ENCODE measurements at regions not wholly inside any gene's neighbourhood (a gene's known extent, or its start where the extent isn't known, plus 50 kb on each side); places are given as distances from the start of the nearest gene placed in this dataset.

- DNase-seq (no peak), ATAC-seq (ENCODE audit: insufficient read depth, low read depth) (no peak)
- Histone ChIP-seq H4K20me1 (ENCODE audit: insufficient read depth, low read length) (no peaks in the 10 kb centered on the region), H3K4me3 (ENCODE audit: low read depth in 1 of 2, low read length in 2 of 2) (no peak overlapping the region), H3K4me1 (ENCODE audit: insufficient read depth, low read length) (no peaks in the 10 kb centered on the region), H3K9me3 (ENCODE audit: insufficient read depth, low read length, severe bottlenecking) (no peaks in the 10 kb centered on the region), H3K79me2 (ENCODE audit: insufficient read depth, low read length) (no peaks in the 10 kb centered on the region), H3K36me3 (ENCODE audit: insufficient read depth, low read length) (no peaks in the 10 kb centered on the region), H3K27ac (ENCODE audit: low read length) (no peak overlapping the region), H3K4me2 (ENCODE audit: insufficient read depth, low read length) (no peak overlapping the region), H3K9ac (ENCODE audit: low read depth, low read length) (no peak overlapping the region), H2AFZ (ENCODE audit: low read depth, low read length) (no peak overlapping the region), H3K27me3 (ENCODE audit: insufficient read depth, low read length, poor library complexity) (no peaks in the 10 kb centered on the region)
- TF ChIP-seq EZH2 (IDR thresholded peaks at IDR 0.05; ENCODE audit: borderline replicate concordance, low read depth, low read length, severe bottlenecking) = no peak
- TF ChIP-seq, protein P1, sequence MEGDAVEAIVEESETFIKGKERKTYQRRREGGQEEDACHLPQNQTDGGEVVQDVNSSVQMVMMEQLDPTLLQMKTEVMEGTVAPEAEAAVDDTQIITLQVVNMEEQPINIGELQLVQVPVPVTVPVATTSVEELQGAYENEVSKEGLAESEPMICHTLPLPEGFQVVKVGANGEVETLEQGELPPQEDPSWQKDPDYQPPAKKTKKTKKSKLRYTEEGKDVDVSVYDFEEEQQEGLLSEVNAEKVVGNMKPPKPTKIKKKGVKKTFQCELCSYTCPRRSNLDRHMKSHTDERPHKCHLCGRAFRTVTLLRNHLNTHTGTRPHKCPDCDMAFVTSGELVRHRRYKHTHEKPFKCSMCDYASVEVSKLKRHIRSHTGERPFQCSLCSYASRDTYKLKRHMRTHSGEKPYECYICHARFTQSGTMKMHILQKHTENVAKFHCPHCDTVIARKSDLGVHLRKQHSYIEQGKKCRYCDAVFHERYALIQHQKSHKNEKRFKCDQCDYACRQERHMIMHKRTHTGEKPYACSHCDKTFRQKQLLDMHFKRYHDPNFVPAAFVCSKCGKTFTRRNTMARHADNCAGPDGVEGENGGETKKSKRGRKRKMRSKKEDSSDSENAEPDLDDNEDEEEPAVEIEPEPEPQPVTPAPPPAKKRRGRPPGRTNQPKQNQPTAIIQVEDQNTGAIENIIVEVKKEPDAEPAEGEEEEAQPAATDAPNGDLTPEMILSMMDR (IDR thresholded peaks at IDR 0.05; ENCODE audit: borderline replicate concordance, extremely low read depth, low read length, poor library complexity, severe bottlenecking) = no peak
Observed at GRCh38 chr5:13601112-13601511, 343.4 kb downstream of the DNAH5 start.

GRCh38 chr5:13595978-13596377 lies 348.5 kb downstream of the DNAH5 start:
- Histone ChIP-seq H3K4me2 (ENCODE audit: insufficient read depth, low read length) (no peak overlapping the region), H2AFZ (ENCODE audit: low read depth, low read length) (no peak overlapping the region), H3K79me2 (ENCODE audit: insufficient read depth, low read length) (no peaks in the 10 kb centered on the region), H3K9me3 (ENCODE audit: insufficient read depth, low read length, severe bottlenecking) (no peaks in the 10 kb centered on the region), H3K9ac (ENCODE audit: low read depth, low read length) (no peak overlapping the region), H3K27me3 (ENCODE audit: insufficient read depth, low read length, poor library complexity) (no peaks in the 10 kb centered on the region), H3K27ac (ENCODE audit: low read length) (no peak overlapping the region), H4K20me1 (ENCODE audit: insufficient read depth, low read length) (no peaks in the 10 kb centered on the region), H3K36me3 (ENCODE audit: insufficient read depth, low read length) (no peaks in the 10 kb centered on the region), H3K4me3 (ENCODE audit: low read depth in 1 of 2, low read length in 2 of 2) (no peak overlapping the region), H3K4me1 (ENCODE audit: insufficient read depth, low read length) (no peaks in the 10 kb centered on the region)
- ATAC-seq (ENCODE audit: insufficient read depth, low read depth) (no peak), DNase-seq (no peak)
- TF ChIP-seq EZH2 (IDR thresholded peaks at IDR 0.05; ENCODE audit: borderline replicate concordance, low read depth, low read length, severe bottlenecking) = no peak
- TF ChIP-seq, protein P1 (IDR thresholded peaks at IDR 0.05; ENCODE audit: borderline replicate concordance, extremely low read depth, low read length, poor library complexity, severe bottlenecking) = no peak

DNA sequence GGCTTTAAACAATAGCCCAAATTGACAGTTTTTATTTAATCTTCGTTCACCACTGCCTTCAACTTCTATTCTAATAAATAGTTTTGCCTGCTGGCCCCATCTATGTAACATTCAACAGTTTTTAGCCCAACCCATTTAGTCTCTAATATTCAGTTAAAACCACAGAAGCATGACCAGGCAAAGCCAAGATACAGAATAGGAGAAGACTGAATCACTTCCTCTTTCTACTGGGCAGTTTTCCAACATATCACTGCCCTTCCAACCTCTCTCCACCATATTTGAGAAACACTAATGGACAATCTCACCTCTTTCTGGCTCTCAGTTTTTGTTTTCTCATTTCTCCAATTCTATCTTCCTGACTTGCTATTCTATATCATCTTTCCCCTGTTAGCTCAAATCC lies 352.9 kb downstream of the DNAH5 start:
- no peak overlapping the region for H3K4me2 ChIP-seq (ENCODE audit: insufficient read depth, low read length)
- no peak for DNase-seq

More for the DNA sequence above, 352.9 kb downstream of the DNAH5 start:
- Histone ChIP-seq H3K27me3 (ENCODE audit: insufficient read depth, low read length, poor library complexity) (no peaks in the 10 kb centered on the region), H3K4me3 (ENCODE audit: low read depth in 1 of 2, low read length in 2 of 2) (no peak overlapping the region), H3K27ac (ENCODE audit: low read length) (no peak overlapping the region), H3K9me3 (ENCODE audit: insufficient read depth, low read length, severe bottlenecking) (no peaks in the 10 kb centered on the region), H4K20me1 (ENCODE audit: insufficient read depth, low read length) (no peaks in the 10 kb centered on the region), H2AFZ (ENCODE audit: low read depth, low read length) (no peak overlapping the region), H3K79me2 (ENCODE audit: insufficient read depth, low read length) (no peaks in the 10 kb centered on the region), H3K9ac (ENCODE audit: low read depth, low read length) (no peak overlapping the region), H3K4me1 (ENCODE audit: insufficient read depth, low read length) (no peaks in the 10 kb centered on the region), H3K36me3 (ENCODE audit: insufficient read depth, low read length) (no peaks in the 10 kb centered on the region)
- no peak for ATAC-seq (ENCODE audit: insufficient read depth, low read depth)
- TF ChIP-seq, protein P1 (IDR thresholded peaks at IDR 0.05; ENCODE audit: borderline replicate concordance, extremely low read depth, low read length, poor library complexity, severe bottlenecking) = no peak
- TF ChIP-seq EZH2 (IDR thresholded peaks at IDR 0.05; ENCODE audit: borderline replicate concordance, low read depth, low read length, severe bottlenecking) = no peak
